Natural killer cell (primary cell): ENCODE measurements at regions not wholly inside any gene's neighbourhood (a gene's known extent, or its start where the extent isn't known, plus 50 kb on each side); places are given as distances from the start of the nearest gene placed in this dataset.
"Not testable (repeated sequence)": the region's sequence is repeated elsewhere in the genome, so short reads cannot be mapped to it uniquely, and the experiment has no call there.

Experiments
- ATAC-seq, 3 donors: fragments of 150-1000 bp in 2 of 3; fragments of 200-7000 bp in 1 of 3; cut with Tn5 transposase; 1 replicate in 1 of 3; 2 replicates in 2 of 3; pipeline ENCODE4 v1.10.0; 2021; ENCODE audit warnings: mild to moderate bottlenecking in 2 of 3, moderate library complexity in 2 of 3
- DNase-seq, 2 donors: peaks; one replicate each; pipeline versions ENCODE4 v3.0.0 to v3.0.0-alpha.2; 2013 to 2021; ENCODE audit warnings: mixed read lengths in 1 of 2
- H3K27ac ChIP-seq: one replicate; pipeline ENCODE4 v1.5.1; 2013; ENCODE audit warnings: mild to moderate bottlenecking, low read length
- H3K27me3 ChIP-seq: one replicate; pipeline ENCODE4 v1.6.1; 2013; ENCODE audit warnings: low read length; ENCODE audit not compliant: control insufficient read depth, insufficient read depth
- H3K36me3 ChIP-seq: one replicate; pipeline ENCODE4 v1.6.1; 2013; ENCODE audit warnings: low read length; ENCODE audit not compliant: control insufficient read depth, insufficient read depth
- H3K4me1 ChIP-seq: one replicate; pipeline ENCODE4 v1.6.1; 2013; ENCODE audit warnings: low read length; ENCODE audit not compliant: control insufficient read depth, insufficient read depth
- H3K4me3 ChIP-seq: one replicate; pipeline ENCODE4 v1.5.1; 2013; ENCODE audit warnings: low read length
- H3K9me3 ChIP-seq: one replicate; pipeline ENCODE4 v1.6.1; 2013; ENCODE audit warnings: low read length; ENCODE audit not compliant: control insufficient read depth, insufficient read depth
- H3K27ac Mint-ChIP-seq, 2 donors: one replicate each; pipeline ENCODE4 v1.8.0; 2022; ENCODE audit warnings: mild to moderate bottlenecking in 2 of 2, mixed read lengths in 2 of 2, moderate library complexity in 1 of 2
- H3K27me3 Mint-ChIP-seq, 2 donors: one replicate each; pipeline ENCODE4 v1.8.0; 2022; ENCODE audit warnings: low read depth in 2 of 2, mixed read lengths in 2 of 2
- H3K36me3 Mint-ChIP-seq: one replicate; pipeline ENCODE4 v1.8.0; 2022; ENCODE audit warnings: mixed read lengths
- H3K4me1 Mint-ChIP-seq, 2 donors: one replicate each; pipeline ENCODE4 v1.8.0; 2022; ENCODE audit warnings: mixed read lengths in 2 of 2
- H3K4me3 Mint-ChIP-seq: one replicate; pipeline ENCODE4 v1.8.0; 2022; ENCODE audit warnings: mild to moderate bottlenecking, moderate library complexity, mixed read lengths
- H3K9me3 Mint-ChIP-seq, 2 donors: one replicate each; pipeline ENCODE4 v1.8.0; 2022; ENCODE audit warnings: mixed read lengths in 2 of 2
- WGBS: methylation state at CpG from one replicate; pipeline ENCODE4 v1.1.7; 2013; ENCODE audit warnings: missing lambda C conversion rate; ENCODE audit not compliant: insufficient coverage; 5-methylcytosine and 5-hydroxymethylcytosine counted together
- intact Hi-C: fragments of 100-400 bp; cut with micrococcal nuclease; formaldehyde crosslinking; loops from one replicate; pipeline ENCODE4 v1.14.2; 2022
- TF ChIP-seq, protein P1 (sequence below): fragments of 200-600 bp; IDR thresholded peaks from one replicate; pipeline ENCODE4 v1.8.0; 2022; ENCODE audit warnings: antibody characterized with exemption

DNA sequence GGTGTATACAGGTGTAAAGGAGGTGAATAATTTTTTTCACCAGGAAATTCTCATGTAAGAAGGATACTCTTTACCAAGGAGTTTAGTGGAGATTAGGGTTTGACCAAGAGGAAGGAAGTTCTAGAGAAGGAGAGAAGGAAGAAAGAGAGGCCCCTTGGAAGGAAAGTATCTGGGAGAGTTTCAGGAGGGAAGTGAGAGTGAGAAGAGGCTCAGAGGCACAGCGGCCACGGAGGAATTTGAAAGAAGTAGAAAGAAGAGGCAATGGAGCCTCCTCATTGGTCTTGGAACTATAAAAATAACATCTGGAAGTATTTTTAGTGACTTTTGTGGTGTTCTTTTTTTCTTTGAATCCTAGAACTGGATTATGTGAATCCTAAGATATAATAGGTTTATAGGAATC, 50.8 kb upstream of the MCUR1 start:
- Mint-ChIP-seq H3K9me3 (no peaks in the 10 kb centered on the region), H3K4me3 (no peak overlapping the region), H3K27ac (no peak overlapping the region), H3K4me1 (no peaks in the 10 kb centered on the region), H3K36me3 (no peaks in the 10 kb centered on the region), H3K27me3 (peaks cover 39 to 44% of the 10 kb centered on the region in 2 donors)
- DNase-seq (no peak), ATAC-seq (no peak)
- no peak overlapping the region for H3K27ac ChIP-seq
- H3K9me3 ChIP-seq = peaks cover 4% of the 10 kb centered on the region
- H3K27me3 ChIP-seq = peaks cover 14% of the 10 kb centered on the region
- intact Hi-C loops = no loop called here
- H3K4me3 ChIP-seq = no peak overlapping the region
- TF ChIP-seq, protein P1, sequence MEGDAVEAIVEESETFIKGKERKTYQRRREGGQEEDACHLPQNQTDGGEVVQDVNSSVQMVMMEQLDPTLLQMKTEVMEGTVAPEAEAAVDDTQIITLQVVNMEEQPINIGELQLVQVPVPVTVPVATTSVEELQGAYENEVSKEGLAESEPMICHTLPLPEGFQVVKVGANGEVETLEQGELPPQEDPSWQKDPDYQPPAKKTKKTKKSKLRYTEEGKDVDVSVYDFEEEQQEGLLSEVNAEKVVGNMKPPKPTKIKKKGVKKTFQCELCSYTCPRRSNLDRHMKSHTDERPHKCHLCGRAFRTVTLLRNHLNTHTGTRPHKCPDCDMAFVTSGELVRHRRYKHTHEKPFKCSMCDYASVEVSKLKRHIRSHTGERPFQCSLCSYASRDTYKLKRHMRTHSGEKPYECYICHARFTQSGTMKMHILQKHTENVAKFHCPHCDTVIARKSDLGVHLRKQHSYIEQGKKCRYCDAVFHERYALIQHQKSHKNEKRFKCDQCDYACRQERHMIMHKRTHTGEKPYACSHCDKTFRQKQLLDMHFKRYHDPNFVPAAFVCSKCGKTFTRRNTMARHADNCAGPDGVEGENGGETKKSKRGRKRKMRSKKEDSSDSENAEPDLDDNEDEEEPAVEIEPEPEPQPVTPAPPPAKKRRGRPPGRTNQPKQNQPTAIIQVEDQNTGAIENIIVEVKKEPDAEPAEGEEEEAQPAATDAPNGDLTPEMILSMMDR = no peak
- peaks cover 5% of the 10 kb centered on the region for H3K4me1 ChIP-seq
- no peaks in the 10 kb centered on the region for H3K36me3 ChIP-seq
- WGBS = 20% methylated on average over 2 of the region's 2 CpGs

- H3K9me3 ChIP-seq, H3K9me3 Mint-ChIP-seq, H3K27ac Mint-ChIP-seq, H3K36me3 ChIP-seq, H3K4me1 ChIP-seq, ATAC-seq, H3K36me3 Mint-ChIP-seq, DNase-seq, intact Hi-C loops, H3K4me3 Mint-ChIP-seq, H3K4me3 ChIP-seq, H3K27ac ChIP-seq, H3K4me1 Mint-ChIP-seq: not testable (repeated sequence)
- peaks cover 37 to 45% of the 10 kb centered on the region in 2 donors for H3K27me3 Mint-ChIP-seq
- H3K27me3 ChIP-seq = peaks cover 18% of the 10 kb centered on the region
- 92% methylated on average over 2 of the region's 2 CpGs for WGBS
These were observed 50.3 kb upstream of the MCUR1 start for GRCh38 chr6:13864669-13865068.
